Jurkat, Clone E6-1 (cell line): ENCODE measurements at regions not wholly inside any gene's neighbourhood (a gene's known extent, or its start where the extent isn't known, plus 50 kb on each side); places are given as distances from the start of the nearest gene placed in this dataset.

ENCODE experiments used
- DNase-seq: peaks from one replicate; pipeline ENCODE4 v3.0.0-alpha.2; 2011; ENCODE audit warnings: low read depth, low spot score
- H3K4me3 ChIP-seq: 2 replicates; pipeline ENCODE4 v1.5.1; 2011; ENCODE audit warnings: mild to moderate bottlenecking, low read length, control low read depth, moderate library complexity

DNA sequence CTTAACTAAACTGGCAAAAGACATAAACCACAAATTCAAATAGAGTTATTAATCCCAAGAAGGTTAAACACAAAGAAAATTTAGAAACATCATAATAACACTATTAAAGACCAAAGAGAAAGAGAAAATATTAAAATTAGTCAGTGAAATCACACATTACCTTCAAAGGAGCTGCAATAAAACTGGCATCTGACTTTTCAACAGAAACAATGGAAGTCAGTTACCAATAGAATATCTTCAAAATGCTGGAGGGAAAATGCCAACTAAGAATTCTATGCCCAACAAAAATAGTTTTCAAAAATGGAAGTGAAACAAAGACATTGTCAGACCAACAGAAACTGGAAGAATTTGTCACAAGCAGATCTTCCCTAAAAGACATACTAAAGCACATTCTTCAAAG, 68.7 kb upstream of the RNF7 start:
- no peak for DNase-seq
- H3K4me3 ChIP-seq, result no peak overlapping the region

DNA sequence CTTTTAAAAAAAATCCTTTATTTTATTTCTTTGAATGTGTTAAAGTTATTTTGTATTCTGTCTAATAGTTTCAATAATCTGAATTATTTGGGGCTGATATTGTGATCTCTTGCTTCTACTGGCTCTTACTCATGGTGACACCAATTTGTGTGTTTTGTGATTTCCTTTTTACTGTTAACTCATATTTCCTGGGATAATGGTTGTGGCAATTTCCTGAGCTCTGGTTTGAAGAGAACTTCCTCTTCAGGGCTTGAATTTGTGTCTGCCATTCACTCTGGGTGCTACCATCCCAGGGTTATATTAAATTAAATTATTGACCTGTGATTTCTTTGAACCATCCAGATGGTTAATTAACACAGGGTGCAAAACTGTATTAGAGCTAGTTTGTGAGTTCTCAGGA, 60.4 kb upstream of the RNF7 start:
- no peak for DNase-seq
- no peak overlapping the region for H3K4me3 ChIP-seq

GRCh38 chr3:141680620-141681389, 57.3 kb upstream of the RNF7 start:
- DNase-seq, result peak; percentile 39
- no peak overlapping the region for H3K4me3 ChIP-seq

GRCh38 chr3:141681390-141681780, 56.7 kb upstream of the RNF7 start:
- H3K4me3 ChIP-seq, result no peak overlapping the region

GRCh38 chr3:141682007-141682406, 56.1 kb upstream of the RNF7 start:
- H3K4me3 ChIP-seq, result no peak overlapping the region
- DNase-seq, result no peak

More at GRCh38 chr3:141681390-141681780, 56.7 kb upstream of the RNF7 start:
- no peak for DNase-seq

DNA sequence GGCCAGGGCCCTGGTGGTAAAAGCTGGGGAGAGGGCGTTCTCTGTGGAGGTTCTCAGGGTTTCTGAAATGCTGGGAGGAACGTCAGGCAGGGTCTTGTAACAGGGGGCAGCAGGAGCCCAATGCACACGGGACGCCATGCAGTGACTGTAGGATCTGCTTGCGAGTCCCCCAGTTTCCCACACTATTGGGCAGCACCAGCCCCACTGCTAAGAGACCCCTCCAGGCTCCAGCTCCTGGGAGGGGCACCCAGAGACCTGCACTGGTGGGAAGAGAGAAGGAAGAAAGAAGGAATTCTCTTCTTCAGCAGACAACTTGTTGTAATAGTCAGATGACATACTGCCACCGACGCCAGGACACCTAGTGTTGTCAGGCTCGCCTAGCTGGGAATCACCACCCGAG, 55.2 kb upstream of the RNF7 start:
- no peak for DNase-seq
- no peak overlapping the region for H3K4me3 ChIP-seq

DNA sequence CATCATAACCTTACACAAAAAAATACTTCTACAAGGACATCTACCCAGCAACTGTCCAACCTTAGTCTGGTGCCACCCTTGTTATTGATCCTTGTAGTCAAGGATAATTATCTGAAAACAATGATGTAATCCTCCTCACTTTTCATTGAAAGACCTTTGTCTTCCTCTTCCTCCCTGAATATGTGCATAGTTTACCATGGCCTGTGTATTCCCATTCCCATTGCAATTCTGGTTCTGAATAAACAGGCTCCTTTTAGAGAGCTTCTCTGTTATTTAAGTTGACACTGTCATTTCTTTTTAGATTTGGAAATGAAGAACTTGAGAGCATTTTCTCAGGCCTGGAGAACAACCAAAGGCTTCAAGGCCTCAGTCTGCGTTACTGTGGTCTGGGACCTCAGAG, 53.3 kb upstream of the RNF7 start:
- no peak overlapping the region for H3K4me3 ChIP-seq
- DNase-seq, result no peak

- no peak for DNase-seq
- peak overlapping the region; percentile 23 for H3K4me3 ChIP-seq
Measured at GRCh38 chr3:141686466-141687291, 51.4 kb upstream of the RNF7 start.
